ENCODE measurements at regions not wholly inside any gene's neighbourhood (a gene's known extent, or its start where the extent isn't known, plus 50 kb on each side); places are given as distances from the start of the nearest gene placed in this dataset.
"Not testable (repeated sequence)": the region's sequence is repeated elsewhere in the genome, so short reads cannot be mapped to it uniquely, and the experiment has no call there.

DNA sequence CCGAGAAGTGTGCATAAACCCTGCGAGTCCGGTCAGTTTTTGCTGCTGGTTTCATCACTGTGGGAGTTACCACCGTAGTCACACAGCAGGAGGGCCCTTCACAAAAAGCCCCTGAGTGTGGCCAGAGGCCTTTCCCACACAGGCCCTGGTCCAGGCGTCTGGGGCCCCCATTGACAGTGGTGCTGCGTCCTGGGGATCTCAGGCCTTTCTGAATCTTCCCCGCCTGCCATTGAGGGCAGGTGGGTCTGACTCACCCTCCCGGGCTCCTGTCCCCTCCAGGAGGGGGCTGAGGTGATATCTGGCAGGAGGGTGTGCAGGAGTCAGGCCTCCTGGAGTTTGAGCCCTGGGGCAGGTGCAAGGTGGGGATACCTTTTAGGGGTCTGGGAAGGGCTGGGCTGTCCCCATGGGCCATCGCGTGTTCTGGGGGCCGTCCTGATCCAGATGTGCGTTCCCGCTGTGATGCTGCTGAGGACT is 358.5 kb downstream of the TMEM121 start:
- DNase-seq (ENCODE audit: extremely low spot score, unreplicated experiment): peak; percentile 71
- no peaks in the 10 kb centered on the region for H3K4me1 Mint-ChIP-seq (ENCODE audit: unreplicated experiment)
- TF ChIP-seq, protein P1, sequence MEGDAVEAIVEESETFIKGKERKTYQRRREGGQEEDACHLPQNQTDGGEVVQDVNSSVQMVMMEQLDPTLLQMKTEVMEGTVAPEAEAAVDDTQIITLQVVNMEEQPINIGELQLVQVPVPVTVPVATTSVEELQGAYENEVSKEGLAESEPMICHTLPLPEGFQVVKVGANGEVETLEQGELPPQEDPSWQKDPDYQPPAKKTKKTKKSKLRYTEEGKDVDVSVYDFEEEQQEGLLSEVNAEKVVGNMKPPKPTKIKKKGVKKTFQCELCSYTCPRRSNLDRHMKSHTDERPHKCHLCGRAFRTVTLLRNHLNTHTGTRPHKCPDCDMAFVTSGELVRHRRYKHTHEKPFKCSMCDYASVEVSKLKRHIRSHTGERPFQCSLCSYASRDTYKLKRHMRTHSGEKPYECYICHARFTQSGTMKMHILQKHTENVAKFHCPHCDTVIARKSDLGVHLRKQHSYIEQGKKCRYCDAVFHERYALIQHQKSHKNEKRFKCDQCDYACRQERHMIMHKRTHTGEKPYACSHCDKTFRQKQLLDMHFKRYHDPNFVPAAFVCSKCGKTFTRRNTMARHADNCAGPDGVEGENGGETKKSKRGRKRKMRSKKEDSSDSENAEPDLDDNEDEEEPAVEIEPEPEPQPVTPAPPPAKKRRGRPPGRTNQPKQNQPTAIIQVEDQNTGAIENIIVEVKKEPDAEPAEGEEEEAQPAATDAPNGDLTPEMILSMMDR (IDR thresholded peaks at IDR 0.05): no peak

DNA sequence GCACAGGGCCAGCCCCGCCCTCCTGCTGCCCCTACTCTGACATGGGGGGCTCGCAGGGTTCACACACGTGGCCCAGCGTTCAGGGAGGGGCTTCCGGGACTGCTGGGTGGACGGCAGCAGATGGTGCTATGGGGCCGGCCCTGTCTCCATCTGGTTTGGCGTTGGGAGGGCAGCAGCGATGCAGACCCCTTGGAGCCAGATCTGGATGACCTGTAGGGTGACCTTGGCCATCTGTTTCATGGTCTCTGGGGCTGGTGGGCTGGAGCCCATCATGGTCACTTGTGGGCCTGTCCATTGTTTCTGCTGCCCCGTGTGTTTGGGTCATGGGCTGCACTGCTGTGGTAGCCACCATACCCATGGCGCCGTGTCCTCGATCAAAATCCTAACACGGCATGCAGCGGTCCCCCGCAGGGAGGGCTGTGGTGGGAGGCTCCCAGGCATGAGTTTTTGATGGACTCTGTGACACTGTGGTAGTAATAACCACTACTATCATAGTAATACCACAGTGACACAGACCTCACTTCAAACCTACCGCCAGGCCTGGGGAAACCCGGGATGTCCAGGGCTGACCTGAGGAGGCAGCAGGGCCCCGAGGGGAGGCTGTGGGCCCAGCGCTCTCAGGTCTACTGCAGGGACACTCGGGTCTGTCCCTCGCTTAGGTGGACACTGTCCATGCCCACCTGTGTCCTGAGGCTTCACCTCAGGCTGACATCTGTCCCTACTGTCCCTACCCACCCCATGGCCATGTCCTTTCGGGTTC is 359.4 kb downstream of the TMEM121 start:
- Mint-ChIP-seq H3K36me3 (ENCODE audit: unreplicated experiment) (no peaks in the 10 kb centered on the region), H3K27ac (ENCODE audit: unreplicated experiment) (no peak overlapping the region), H3K4me3 (ENCODE audit: unreplicated experiment) (no peak overlapping the region), H3K4me1 (ENCODE audit: unreplicated experiment) (no peaks in the 10 kb centered on the region), H3K27me3 (ENCODE audit: unreplicated experiment) (no peaks in the 10 kb centered on the region), H3K9me3 (ENCODE audit: unreplicated experiment) (peaks cover 12% of the 10 kb centered on the region)
- peak; percentile 75 for DNase-seq (ENCODE audit: extremely low spot score, unreplicated experiment)
- TF ChIP-seq, protein P1 (IDR thresholded peaks at IDR 0.05): no peak

More for the DNA sequence above, 358.5 kb downstream of the TMEM121 start:
- peaks cover 12% of the 10 kb centered on the region for H3K9me3 Mint-ChIP-seq (ENCODE audit: unreplicated experiment)
- no peak overlapping the region for H3K4me3 Mint-ChIP-seq (ENCODE audit: unreplicated experiment)
- H3K36me3 Mint-ChIP-seq (ENCODE audit: unreplicated experiment): no peaks in the 10 kb centered on the region
- no peaks in the 10 kb centered on the region for H3K27me3 Mint-ChIP-seq (ENCODE audit: unreplicated experiment)
- no peak overlapping the region for H3K27ac Mint-ChIP-seq (ENCODE audit: unreplicated experiment)

DNA sequence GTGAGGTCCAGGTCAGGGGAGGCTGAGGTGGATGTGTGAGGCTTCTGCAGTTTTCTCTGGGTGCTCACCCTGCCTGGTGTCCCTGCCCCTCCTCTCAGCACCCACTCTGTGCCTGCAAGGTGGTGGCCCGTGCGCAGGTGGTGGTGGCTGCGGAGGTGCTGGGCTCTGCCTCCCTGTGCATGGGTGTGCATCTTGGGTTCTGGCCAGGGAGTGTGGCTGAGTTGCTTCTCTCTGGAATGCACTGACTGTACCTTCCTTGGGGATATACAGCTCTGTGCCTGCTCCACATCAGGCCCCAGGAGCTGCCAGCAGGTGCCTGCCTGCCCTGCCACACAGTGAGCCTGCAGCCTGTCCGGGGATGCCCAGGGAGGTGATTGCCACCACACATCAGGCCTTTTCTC is 360.4 kb downstream of the TMEM121 start:
- DNase-seq (ENCODE audit: extremely low spot score, unreplicated experiment): peak; percentile 77
- not testable (repeated sequence) for H3K4me3 Mint-ChIP-seq (ENCODE audit: unreplicated experiment); H3K27ac Mint-ChIP-seq (ENCODE audit: unreplicated experiment); H3K36me3 Mint-ChIP-seq (ENCODE audit: unreplicated experiment); H3K4me1 Mint-ChIP-seq (ENCODE audit: unreplicated experiment); H3K27me3 Mint-ChIP-seq (ENCODE audit: unreplicated experiment)
- H3K9me3 Mint-ChIP-seq (ENCODE audit: unreplicated experiment): peaks cover 12% of the 10 kb centered on the region

DNA sequence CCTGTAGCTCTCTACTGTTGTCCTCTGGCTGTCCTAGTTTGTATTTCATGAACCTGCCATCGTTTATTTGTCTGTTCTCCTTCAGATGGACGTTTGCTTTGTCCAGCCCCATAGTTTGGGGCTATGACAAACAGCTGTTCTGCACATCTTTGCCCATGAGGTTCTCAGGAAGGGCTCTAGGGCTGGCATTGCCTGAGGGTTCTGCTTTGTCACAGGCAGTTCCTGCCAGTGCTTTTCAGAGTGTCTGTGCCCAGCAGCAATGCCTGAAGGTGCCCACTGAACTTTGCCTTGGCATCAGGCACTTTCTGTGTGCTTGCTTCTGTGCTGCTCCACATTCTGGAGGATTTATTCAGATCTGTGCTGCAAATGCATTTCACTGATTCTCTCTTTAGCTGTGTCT is 361.3 kb downstream of the TMEM121 start:
- Mint-ChIP-seq H3K4me1 (ENCODE audit: unreplicated experiment) (no peaks in the 10 kb centered on the region), H3K27me3 (ENCODE audit: unreplicated experiment) (no peaks in the 10 kb centered on the region), H3K36me3 (ENCODE audit: unreplicated experiment) (no peaks in the 10 kb centered on the region), H3K27ac (ENCODE audit: unreplicated experiment) (no peak overlapping the region), H3K9me3 (ENCODE audit: unreplicated experiment) (peaks cover 12% of the 10 kb centered on the region), H3K4me3 (ENCODE audit: unreplicated experiment) (no peak overlapping the region)
- peak; percentile 32 for DNase-seq (ENCODE audit: extremely low spot score, unreplicated experiment)
- TF ChIP-seq, protein P1 (IDR thresholded peaks at IDR 0.05): no peak

DNA sequence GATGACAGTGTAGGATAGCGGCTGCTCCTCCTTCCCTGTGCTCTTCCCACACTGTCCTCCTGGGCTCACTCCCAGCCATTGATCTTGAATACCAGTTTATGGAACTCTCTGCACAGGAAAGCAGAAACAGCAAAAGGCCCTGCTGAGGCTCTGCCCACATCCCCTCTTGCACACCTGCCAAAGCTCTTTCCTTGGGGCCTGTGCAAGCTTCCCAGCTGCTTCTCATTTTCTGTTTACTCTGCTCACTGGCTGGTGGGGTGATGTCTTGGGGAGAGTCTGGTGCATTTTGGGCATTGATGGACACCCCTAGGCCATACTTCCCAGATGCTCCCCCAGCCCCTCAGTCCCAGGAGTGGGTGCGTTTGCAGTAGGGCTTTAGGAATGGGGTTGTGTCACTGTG is 361.8 kb downstream of the TMEM121 start:
- no peaks in the 10 kb centered on the region for H3K4me1 Mint-ChIP-seq (ENCODE audit: unreplicated experiment)
- DNase-seq (ENCODE audit: extremely low spot score, unreplicated experiment): peak; percentile 27
- H3K4me3 Mint-ChIP-seq (ENCODE audit: unreplicated experiment): no peak overlapping the region
- H3K36me3 Mint-ChIP-seq (ENCODE audit: unreplicated experiment): no peaks in the 10 kb centered on the region
- H3K27me3 Mint-ChIP-seq (ENCODE audit: unreplicated experiment): no peaks in the 10 kb centered on the region
- peaks cover 12% of the 10 kb centered on the region for H3K9me3 Mint-ChIP-seq (ENCODE audit: unreplicated experiment)
- no peak overlapping the region for H3K27ac Mint-ChIP-seq (ENCODE audit: unreplicated experiment)
- TF ChIP-seq, protein P1 (IDR thresholded peaks at IDR 0.05): no peak

Data from osteocyte (in vitro differentiated cells).